ENCODE measurements at regions not wholly inside any gene's neighbourhood (a gene's known extent, or its start where the extent isn't known, plus 50 kb on each side); places are given as distances from the start of the nearest gene placed in this dataset.

GRCh38 chr6:110558575-110558974 is 82.2 kb upstream of the SLC22A16 start:
- DNase-seq, result no peak
- ATAC-seq (ENCODE audit: poor library complexity), result no peak
- intact Hi-C loops (cut with DNase I), result no loop called here

- intact Hi-C loops (cut with DNase I), result no loop called here
- peak; percentile 38 for ATAC-seq (ENCODE audit: poor library complexity)
- DNase-seq, result no peak
These were observed 80.8 kb upstream of the SLC22A16 start for GRCh38 chr6:110557199-110557598.

- no peak for DNase-seq
- no peak for ATAC-seq (ENCODE audit: poor library complexity)
- intact Hi-C loops (cut with DNase I), result no loop called here
These were observed 80.1 kb upstream of the SLC22A16 start for GRCh38 chr6:110556317-110557110.

- no peak for DNase-seq
- ATAC-seq (ENCODE audit: poor library complexity), result no peak
- intact Hi-C loops (cut with DNase I), result no loop called here
These were observed 78.6 kb upstream of the SLC22A16 start for GRCh38 chr6:110554966-110555460.

GRCh38 chr6:110554441-110554840 is 78.0 kb upstream of the SLC22A16 start:
- intact Hi-C loops (cut with DNase I), result no loop called here
- ATAC-seq (ENCODE audit: poor library complexity), result no peak
- DNase-seq, result no peak

- intact Hi-C loops (cut with DNase I), result no loop called here
- DNase-seq (no peak), ATAC-seq (ENCODE audit: poor library complexity) (no peak)
These were observed 76.7 kb upstream of the SLC22A16 start for GRCh38 chr6:110552901-110553641.

GRCh38 chr6:110552076-110552475 is 75.7 kb upstream of the SLC22A16 start:
- ATAC-seq (ENCODE audit: poor library complexity), result no peak
- intact Hi-C loops (cut with DNase I), result no loop called here
- no peak for DNase-seq

- ATAC-seq (ENCODE audit: poor library complexity) (no peak), DNase-seq (no peak)
- intact Hi-C loops (cut with DNase I), result no loop called here
These were observed 74.7 kb upstream of the SLC22A16 start for GRCh38 chr6:110551088-110551487.

- no peak for DNase-seq
- intact Hi-C loops (cut with DNase I), result no loop called here
- no peak for ATAC-seq (ENCODE audit: poor library complexity)
These were observed 73.9 kb upstream of the SLC22A16 start for GRCh38 chr6:110550353-110550752.

- ATAC-seq (ENCODE audit: poor library complexity), result no peak
- intact Hi-C loops (cut with DNase I), result no loop called here
- no peak for DNase-seq
These were observed 72.9 kb upstream of the SLC22A16 start for GRCh38 chr6:110549277-110549676.

GRCh38 chr6:110548110-110548847 is 71.9 kb upstream of the SLC22A16 start:
- DNase-seq (no peak), ATAC-seq (ENCODE audit: poor library complexity) (peak; percentile 27)
- intact Hi-C loops (cut with DNase I), result no loop called here

- intact Hi-C loops (cut with DNase I), result no loop called here
These were observed 71.0 kb upstream of the SLC22A16 start for GRCh38 chr6:110547266-110547964.

GRCh38 chr6:110545081-110545872 is 68.9 kb upstream of the SLC22A16 start:
- no peak for ATAC-seq (ENCODE audit: poor library complexity)
- DNase-seq, result no peak
- intact Hi-C loops (cut with DNase I), result no loop called here

More at GRCh38 chr6:110547266-110547964, 71.0 kb upstream of the SLC22A16 start:
- ATAC-seq (ENCODE audit: poor library complexity) (no peak), DNase-seq (no peak)

GRCh38 chr6:110544472-110544871 is 68.1 kb upstream of the SLC22A16 start:
- DNase-seq, result no peak
- intact Hi-C loops (cut with DNase I), result no loop called here
- no peak for ATAC-seq (ENCODE audit: poor library complexity)

GRCh38 chr6:110543106-110543505 is 66.7 kb upstream of the SLC22A16 start:
- intact Hi-C loops (cut with DNase I), result no loop called here
- ATAC-seq (ENCODE audit: poor library complexity) (peak; percentile 42), DNase-seq (no peak)

- ATAC-seq (ENCODE audit: poor library complexity), result peak; percentile 89
- DNase-seq, result peak; percentile 78
- intact Hi-C loops (cut with DNase I), result no loop called here
These were observed 66.1 kb upstream of the SLC22A16 start for GRCh38 chr6:110542311-110543024.

- ATAC-seq (ENCODE audit: poor library complexity) (peak; percentile 52), DNase-seq (peak; percentile 47)
- intact Hi-C loops (cut with DNase I), result no loop called here
These were observed 65.4 kb upstream of the SLC22A16 start for GRCh38 chr6:110541701-110542309.

All from Right ventricle myocardium superior (tissue), 1 donor.